OCI-LY1 (cell line): ENCODE measurements at regions not wholly inside any gene's neighbourhood (a gene's known extent, or its start where the extent isn't known, plus 50 kb on each side); places are given as distances from the start of the nearest gene placed in this dataset.

Experiments
- EZH2 ChIP-seq: fragments of 200-600 bp; sonication (generic), shearing (Covaris generic); IDR thresholded peaks from 2 replicates; pipeline ENCODE4 v1.8.0; 2017; ENCODE audit warnings: borderline replicate concordance, mixed run types, mild to moderate bottlenecking, antibody characterized with exemption, low read length, moderate library complexity, mixed read lengths
- TF ChIP-seq, protein P1 (sequence below): fragments of 200-600 bp; sonication (generic), shearing (Covaris generic); IDR thresholded peaks from 2 replicates; pipeline ENCODE4 v1.5.1; 2017; ENCODE audit warnings: mild to moderate bottlenecking, antibody characterized with exemption, low read length, moderate library complexity, mixed read lengths

DNA sequence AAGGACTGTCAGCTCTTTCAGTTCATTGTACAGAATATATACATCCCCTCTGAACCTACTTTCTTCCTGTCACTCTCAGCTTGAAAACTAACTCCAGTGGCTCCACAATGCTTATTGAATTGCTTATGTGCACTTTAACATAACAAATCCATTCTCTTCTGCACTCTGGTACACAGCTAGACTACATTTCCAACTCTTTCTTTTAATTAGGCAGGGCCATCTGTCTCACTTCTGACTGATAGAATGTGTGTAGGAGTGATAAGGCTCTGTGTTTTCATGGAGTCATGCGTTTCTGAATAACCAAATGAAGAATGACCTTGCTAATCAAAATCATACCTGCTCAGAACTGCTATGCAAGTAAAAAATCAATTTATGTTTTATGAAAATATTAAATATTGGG, 278.5 kb upstream of the CCDC179 start:
- TF ChIP-seq, protein P1, sequence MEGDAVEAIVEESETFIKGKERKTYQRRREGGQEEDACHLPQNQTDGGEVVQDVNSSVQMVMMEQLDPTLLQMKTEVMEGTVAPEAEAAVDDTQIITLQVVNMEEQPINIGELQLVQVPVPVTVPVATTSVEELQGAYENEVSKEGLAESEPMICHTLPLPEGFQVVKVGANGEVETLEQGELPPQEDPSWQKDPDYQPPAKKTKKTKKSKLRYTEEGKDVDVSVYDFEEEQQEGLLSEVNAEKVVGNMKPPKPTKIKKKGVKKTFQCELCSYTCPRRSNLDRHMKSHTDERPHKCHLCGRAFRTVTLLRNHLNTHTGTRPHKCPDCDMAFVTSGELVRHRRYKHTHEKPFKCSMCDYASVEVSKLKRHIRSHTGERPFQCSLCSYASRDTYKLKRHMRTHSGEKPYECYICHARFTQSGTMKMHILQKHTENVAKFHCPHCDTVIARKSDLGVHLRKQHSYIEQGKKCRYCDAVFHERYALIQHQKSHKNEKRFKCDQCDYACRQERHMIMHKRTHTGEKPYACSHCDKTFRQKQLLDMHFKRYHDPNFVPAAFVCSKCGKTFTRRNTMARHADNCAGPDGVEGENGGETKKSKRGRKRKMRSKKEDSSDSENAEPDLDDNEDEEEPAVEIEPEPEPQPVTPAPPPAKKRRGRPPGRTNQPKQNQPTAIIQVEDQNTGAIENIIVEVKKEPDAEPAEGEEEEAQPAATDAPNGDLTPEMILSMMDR, result no peak
- no peak for TF ChIP-seq EZH2
